HepG2 (cell line): ENCODE measurements at regions not wholly inside any gene's neighbourhood (a gene's known extent, or its start where the extent isn't known, plus 50 kb on each side); places are given as distances from the start of the nearest gene placed in this dataset.

Source experiments
- ATAC-seq: fragments of 200-7000 bp; cut with Tn5 transposase; 3 replicates; pipeline ENCODE4 v1.9.1; 2020; ENCODE audit warnings: mild to moderate bottlenecking, moderate library complexity
- BruUV-seq: library from RNA; stranded (reverse); fragments of 400-500 nt; replicated peaks from 2 replicates; lab custom pipeline; 2021; lab: Mats Ljungman, UMichigan
- CTCF ChIA-PET: fragments of 300-600 bp; formaldehyde crosslinking; extraction: SDS; loops from one replicate; lab custom pipeline; 2021; ENCODE audit warnings: low total read pairs, inconsistent platforms, low intra/inter-chr PET ratio; lab: Yijun Ruan, JAX
- POLR2A ChIA-PET: fragments of 350-600 bp; sonication (Branson Sonifier 250); formaldehyde crosslinking; loops from one replicate; lab custom pipeline; 2020; ENCODE audit warnings: antibody characterized with exemption, inconsistent platforms; lab: Yijun Ruan, JAX
- DNase-seq: peaks from one replicate; pipeline ENCODE4 v3.0.0-alpha.2; 2015; ENCODE audit warnings: low spot score
- FAIRE-seq: peaks from 3 replicates; lab custom pipeline; 2011; peaks lifted over from hg19 to GRCh38; lab: Jason Lieb, UNC
- H2AFZ ChIP-seq: one replicate; pipeline ENCODE4 v1.6.1; 2011; ENCODE audit warnings: low read length, inconsistent platforms
- H3K27ac ChIP-seq: fragments of 300-600 bp; 3 replicates; pipeline ENCODE4 v1.8.0; 2011; ENCODE audit warnings: mixed run types, mild to moderate bottlenecking, mixed read lengths, low read length, inconsistent platforms; ENCODE audit not compliant: insufficient read depth; ENCODE audit errors: extremely low read length
- H3K27me3 ChIP-seq, 2 experiments: fragments of 200-600 bp in 1 of 2; 2 replicates in 1 of 2; 3 replicates in 1 of 2; pipeline versions ENCODE4 v1.6.0 to v1.8.0; 2011; ENCODE audit warnings: low read length in 2 of 2, mild to moderate bottlenecking in 2 of 2, moderate library complexity in 2 of 2, inconsistent platforms in 1 of 2; ENCODE audit not compliant: insufficient read depth in 2 of 2, control insufficient read depth in 1 of 2
- H3K36me3 ChIP-seq, 2 experiments: fragments of 200-600 bp in 1 of 2; replicated peaks in 1 of 2; 2 replicates in 1 of 2; 3 replicates in 1 of 2; pipeline versions ENCODE4 v1.5.1 to v1.8.0; 2011; ENCODE audit warnings: low read length in 2 of 2, inconsistent platforms in 1 of 2; ENCODE audit not compliant: insufficient read depth in 2 of 2, control insufficient read depth in 1 of 2
- H3K4me1 ChIP-seq: 2 replicates; pipeline ENCODE4 v1.5.1; 2012; ENCODE audit warnings: low read length, inconsistent platforms; ENCODE audit not compliant: insufficient read depth
- H3K4me2 ChIP-seq: 2 replicates; pipeline ENCODE4 v1.6.0; 2011; ENCODE audit warnings: low read depth, low read length, inconsistent platforms
- H3K4me3 ChIP-seq, 3 experiments: fragments of 200-600 bp in 1 of 3; sonication (generic), shearing (Covaris generic) in 1 of 3; replicated peaks in 1 of 3; 2 replicates each; pipeline ENCODE4 v1.5.1; 2011 to 2016; ENCODE audit warnings: low read length in 3 of 3, inconsistent platforms in 2 of 3, low read depth in 2 of 3, mild to moderate bottlenecking in 2 of 3, control low read depth in 1 of 3, mixed read lengths in 1 of 3; ENCODE audit not compliant: insufficient read depth in 1 of 3
- H3K79me2 ChIP-seq: one replicate; pipeline ENCODE4 v1.6.1; 2011; ENCODE audit warnings: low read length, inconsistent platforms; ENCODE audit not compliant: insufficient read depth
- H3K9ac ChIP-seq: 2 replicates; pipeline ENCODE4 v1.6.0; 2011; ENCODE audit warnings: mild to moderate bottlenecking, low read depth, low read length, inconsistent platforms; ENCODE audit not compliant: insufficient read depth
- H3K9me3 ChIP-seq: 2 replicates; pipeline ENCODE4 v1.5.1; 2012; ENCODE audit warnings: mild to moderate bottlenecking, low read length
- H4K20me1 ChIP-seq: 2 replicates; pipeline ENCODE4 v1.6.0; 2011; ENCODE audit warnings: inconsistent platforms, mild to moderate bottlenecking, low read length, moderate library complexity; ENCODE audit not compliant: insufficient read depth
- CCDC6 ChIP-seq: sonication (generic); formaldehyde crosslinking; IDR thresholded peaks from 2 replicates; pipeline ENCODE4 v1.8.1; 2022; ENCODE audit warnings: mild to moderate bottlenecking, missing genetic modification reagents, moderate library complexity
- CERS6 ChIP-seq: sonication (generic); formaldehyde crosslinking; IDR thresholded peaks from 2 replicates; pipeline ENCODE4 v1.5.0; 2020; ENCODE audit warnings: missing genetic modification reagents
- HCFC1 ChIP-seq: fragments of 150-350 bp; IDR thresholded peaks from 2 replicates; pipeline ENCODE4 v1.6.1; 2014; ENCODE audit warnings: low read depth, low read length
- HHEX ChIP-seq: IDR thresholded peaks from 2 replicates; pipeline ENCODE4 v1.6.1; 2016; ENCODE audit warnings: control low read depth
- HOXA3 ChIP-seq: sonication (generic); formaldehyde crosslinking; IDR thresholded peaks from 2 replicates; pipeline ENCODE4 v1.5.0; 2020; ENCODE audit warnings: missing genetic modification reagents
- MTF2 ChIP-seq: sonication (generic); formaldehyde crosslinking; IDR thresholded peaks from 2 replicates; pipeline ENCODE4 v1.5.0; 2020; ENCODE audit warnings: missing genetic modification reagents, borderline replicate concordance
- SATB2 ChIP-seq: sonication (generic); formaldehyde crosslinking; IDR thresholded peaks from 2 replicates; pipeline ENCODE4 v1.5.0; 2020; ENCODE audit warnings: missing genetic modification reagents
- SMC3 ChIP-seq: IDR thresholded peaks from 2 replicates; pipeline ENCODE4 v1.6.1; 2011; ENCODE audit warnings: low read length, improper control_type of control experiment
- YEATS2 ChIP-seq: sonication (generic); formaldehyde crosslinking; IDR thresholded peaks from 2 replicates; pipeline ENCODE4 v1.4.0; 2020; ENCODE audit warnings: missing genetic modification reagents, borderline replicate concordance
- ZNF350 ChIP-seq: sonication (generic); formaldehyde crosslinking; IDR thresholded peaks from 2 replicates; pipeline ENCODE4 v1.4.0; 2020; ENCODE audit warnings: mild to moderate bottlenecking, low read depth, missing genetic modification reagents, borderline replicate concordance
- ZXDC ChIP-seq: sonication (generic); formaldehyde crosslinking; IDR thresholded peaks from 2 replicates; pipeline ENCODE4 v1.5.0; 2020; ENCODE audit warnings: mild to moderate bottlenecking, missing genetic modification reagents
- WGBS: methylation state at CpG from one replicate; pipeline ENCODE4 v1.1.6; 2017; ENCODE audit warnings: low lambda C conversion rate; 5-methylcytosine and 5-hydroxymethylcytosine counted together
- in situ Hi-C: cut with HindIII; loops from 2 replicates; pipeline ENCODE4 v1.10.0; 2017; ENCODE audit warnings: low pct_unique_long_range_greater_than_20kb; ENCODE audit not compliant: extremely low pct_ligation_motif_present
- intact Hi-C: fragments of 100-400 bp; cut with micrococcal nuclease; formaldehyde crosslinking; loops from one replicate; pipeline ENCODE4 v1.10.0; 2022; ENCODE audit not compliant: unreplicated experiment

- intact Hi-C loops (no loop called here), in situ Hi-C loops (no loop called here)
- no TSS peak for BruUV-seq
- Histone ChIP-seq H4K20me1 (no peaks in the 10 kb centered on the region), H3K4me2 (no peak overlapping the region), H3K4me3 (no peak overlapping the region), H3K9ac (no peak overlapping the region), H3K27me3 (peaks cover 0 to 2% of the 10 kb centered on the region in 2 experiments; a peak in 1 of 5 replicates), H3K36me3 (no peaks in the 10 kb centered on the region), H3K4me1 (no peaks in the 10 kb centered on the region), H3K9me3 (no peaks in the 10 kb centered on the region), H3K79me2 (no peaks in the 10 kb centered on the region), H3K27ac (no peak overlapping the region), H2AFZ (no peak overlapping the region)
- POLR2A ChIA-PET: no interaction called here
- FAIRE-seq: no peak
- no peak for ATAC-seq
- no peak for TF ChIP-seq SMC3
- CTCF ChIA-PET: no interaction called here
- WGBS: 51% methylated on average over 9 of the region's 9 CpGs
- DNase-seq: no peak
These were observed 108.4 kb upstream of the OLIG3 start for GRCh38 chr6:137602313-137603197.

GRCh38 chr6:137610702-137611101, 116.5 kb upstream of the OLIG3 start:
- no peak for TF ChIP-seq HHEX
- no peak for TF ChIP-seq YEATS2 (CRISPR knock-in tag)
- no peak for TF ChIP-seq CERS6
- TF ChIP-seq ZXDC: no peak
- no peak for TF ChIP-seq ZNF350
- no peak for TF ChIP-seq HOXA3 (CRISPR knock-in tag)
- TF ChIP-seq HCFC1: no peak
- no peak for TF ChIP-seq CCDC6 (CRISPR knock-in tag)
- no peak for TF ChIP-seq MTF2 (CRISPR knock-in tag)
- TF ChIP-seq SATB2 (CRISPR knock-in tag): no peak
- H3K27me3 ChIP-seq: no peaks in the 10 kb centered on the region
- H2AFZ ChIP-seq: no peak overlapping the region
- 35% methylated on average over 2 of the region's 2 CpGs for WGBS
- DNase-seq (no peak), FAIRE-seq (no peak), ATAC-seq (no peak)
- in situ Hi-C loops (no loop called here), intact Hi-C loops (no loop called here)
- H3K27ac ChIP-seq: no peak overlapping the region
- BruUV-seq: no TSS peak
- no peaks in the 10 kb centered on the region for H3K9me3 ChIP-seq
- H4K20me1 ChIP-seq: no peaks in the 10 kb centered on the region
- no peaks in the 10 kb centered on the region for H3K79me2 ChIP-seq
- H3K4me1 ChIP-seq: no peaks in the 10 kb centered on the region
- H3K4me2 ChIP-seq: no peak overlapping the region
- POLR2A ChIA-PET: no interaction called here
- no peak overlapping the region for H3K9ac ChIP-seq
- no peaks in the 10 kb centered on the region for H3K36me3 ChIP-seq
- CTCF ChIA-PET: no interaction called here
- no peak overlapping the region for H3K4me3 ChIP-seq
